ENCODE measurements at regions not wholly inside any gene's neighbourhood (a gene's known extent, or its start where the extent isn't known, plus 50 kb on each side); places are given as distances from the start of the nearest gene placed in this dataset.

DNA sequence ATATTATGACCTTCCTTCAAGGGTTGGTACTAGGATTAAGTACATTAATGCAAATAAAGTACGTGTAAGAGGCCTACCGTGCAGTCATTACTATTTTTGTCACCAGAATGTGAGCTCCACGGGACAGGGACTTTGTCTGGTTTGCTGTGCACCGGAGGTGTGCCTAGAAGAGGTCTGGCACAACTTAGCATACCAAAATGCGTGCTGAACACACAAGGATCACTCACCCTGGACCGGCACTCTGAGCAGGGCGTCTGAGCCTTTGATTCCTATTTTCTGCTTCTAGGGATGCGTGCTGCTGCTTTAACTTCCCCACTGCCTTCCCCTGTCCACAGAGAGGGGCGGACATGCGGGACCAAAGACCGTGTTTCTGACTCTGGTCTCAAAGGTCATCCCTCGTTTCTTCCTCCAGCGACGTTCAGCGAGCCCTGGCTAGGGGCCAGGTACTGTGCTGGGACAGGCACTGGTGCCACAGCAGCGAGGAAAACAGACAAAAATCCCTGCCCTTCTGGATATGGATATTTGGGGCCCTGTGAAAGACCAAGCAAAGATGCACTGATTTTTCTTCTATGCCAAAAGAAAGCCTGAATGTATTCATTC is 222.7 kb downstream of the BMP7 start:
- FAIRE-seq, result no peak

GRCh38 chr20:57047281-57048026 is 219.0 kb downstream of the BMP7 start:
- no peak for FAIRE-seq
- DNase-seq (ENCODE audit: insufficient read length, low spot score), result no peak

More for the DNA sequence above, 222.7 kb downstream of the BMP7 start:
- DNase-seq (ENCODE audit: insufficient read length, low spot score), result no peak

DNA sequence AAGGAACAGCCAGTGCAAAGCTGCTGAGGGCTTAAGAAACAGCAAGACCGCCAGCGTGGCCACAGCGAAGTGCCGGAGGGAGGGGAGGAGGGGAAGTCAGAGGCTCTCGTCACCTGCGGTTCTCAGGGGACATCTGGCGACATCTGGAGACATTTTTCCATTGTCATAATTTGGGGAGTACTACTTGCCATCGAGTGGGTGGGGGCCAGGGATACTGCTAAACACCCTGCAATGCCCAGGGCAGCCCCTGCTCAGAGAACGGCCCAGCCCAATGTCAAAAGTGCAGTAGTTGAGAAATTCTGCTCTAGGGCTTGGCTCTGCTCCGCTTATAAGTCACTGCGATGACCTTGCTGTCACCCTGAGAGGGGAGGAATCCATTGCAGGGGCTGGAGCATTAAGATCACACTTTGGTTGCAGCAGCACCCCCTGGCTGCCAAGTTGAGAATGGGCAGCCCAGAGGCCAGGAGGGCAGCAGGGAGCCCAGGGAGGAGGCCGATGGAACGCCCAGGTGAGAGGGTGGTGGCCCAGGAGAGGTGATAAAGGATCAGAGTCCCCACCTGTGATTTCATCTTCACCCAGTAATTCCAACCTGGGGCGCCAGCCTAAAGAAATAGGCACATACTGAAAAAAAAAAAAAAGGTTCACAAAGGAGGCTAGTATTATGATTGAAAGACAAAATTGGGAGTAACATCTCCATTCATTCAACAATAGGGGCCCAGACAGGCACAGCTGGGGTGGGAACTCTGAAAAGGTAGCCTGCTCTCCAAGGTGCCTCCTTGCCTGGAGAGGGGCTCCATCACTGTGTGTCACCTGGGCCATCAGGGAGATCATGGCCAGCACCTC is 218.2 kb downstream of the BMP7 start:
- DNase-seq (ENCODE audit: insufficient read length, low spot score) (peak; percentile 52), FAIRE-seq (peak; percentile 49)

DNA sequence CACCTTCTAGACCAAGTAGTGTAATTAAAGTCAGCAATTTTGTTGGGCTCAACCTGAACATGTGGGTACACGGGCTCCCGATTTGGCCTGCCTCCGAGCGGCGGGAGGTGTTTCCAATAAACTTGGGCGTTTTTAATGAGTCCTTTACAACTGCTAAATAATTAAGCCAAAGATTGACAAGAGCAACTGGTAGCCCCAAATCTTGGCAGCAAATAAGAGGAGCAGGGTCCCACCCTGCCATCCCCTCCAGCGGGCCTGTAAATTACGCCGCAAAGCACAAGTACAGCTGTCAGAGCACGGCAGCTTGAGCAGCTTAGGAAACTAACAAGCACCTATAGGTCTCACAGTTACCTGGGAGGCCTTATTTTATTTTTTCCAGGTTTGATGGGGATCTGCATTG is 217.1 kb downstream of the BMP7 start:
- FAIRE-seq, result no peak
- DNase-seq (ENCODE audit: insufficient read length, low spot score), result no peak

- FAIRE-seq (no peak), DNase-seq (ENCODE audit: insufficient read length, low spot score) (no peak)
Observed at GRCh38 chr20:57051096-57051495, 215.3 kb downstream of the BMP7 start.

DNA sequence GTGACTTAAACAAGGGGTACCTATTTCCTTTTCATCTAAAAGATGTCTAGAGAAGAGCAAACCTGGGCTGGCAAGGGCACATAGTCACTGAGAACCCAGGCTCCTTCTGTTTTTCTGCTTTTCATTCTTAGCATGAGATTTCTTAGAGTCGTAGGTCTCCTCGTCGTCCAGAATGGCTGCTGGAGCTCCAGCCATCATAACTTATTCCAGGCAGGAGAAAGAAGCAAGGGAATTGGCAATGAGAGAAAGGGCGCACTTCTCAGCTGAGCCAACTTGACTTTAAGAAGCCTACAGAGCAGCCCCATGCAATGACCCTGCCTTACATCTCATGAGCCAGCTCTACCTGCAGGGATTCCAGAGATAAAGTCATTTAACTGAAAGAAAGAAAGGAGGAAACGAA is 213.4 kb downstream of the BMP7 start:
- FAIRE-seq (no peak), DNase-seq (ENCODE audit: insufficient read length, low spot score) (no peak)

- FAIRE-seq, result no peak
- DNase-seq (ENCODE audit: insufficient read length, low spot score), result no peak
Observed at GRCh38 chr20:57053793-57054552, 212.5 kb downstream of the BMP7 start.

- no peak for FAIRE-seq
- DNase-seq (ENCODE audit: insufficient read length, low spot score), result no peak
Observed at GRCh38 chr20:57055345-57055744, 211.1 kb downstream of the BMP7 start.

DNA sequence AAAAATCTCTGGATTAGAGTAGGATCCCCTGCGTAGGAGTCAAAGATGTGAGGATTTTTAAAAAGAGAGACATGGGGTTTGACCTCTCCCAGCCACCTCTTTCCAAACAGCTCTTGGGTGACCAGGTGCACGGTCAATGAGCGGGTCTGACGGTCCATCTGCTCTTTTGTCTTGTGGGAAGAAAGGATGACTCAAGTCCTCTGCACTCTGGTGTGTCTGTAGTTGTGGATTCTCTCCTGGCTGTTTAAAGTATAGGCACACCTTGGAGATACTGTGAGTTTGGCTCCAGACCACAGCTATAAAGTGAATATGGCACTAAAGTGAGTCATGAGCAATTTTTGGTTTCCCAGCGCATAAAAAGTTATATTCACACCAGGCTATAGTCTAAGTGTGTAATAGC is 209.8 kb downstream of the BMP7 start:
- FAIRE-seq (no peak), DNase-seq (ENCODE audit: insufficient read length, low spot score) (no peak)

GRCh38 chr20:57059055-57059596 is 207.3 kb downstream of the BMP7 start:
- no peak for FAIRE-seq
- no peak for DNase-seq (ENCODE audit: insufficient read length, low spot score)

GRCh38 chr20:57060407-57061050 is 205.9 kb downstream of the BMP7 start:
- no peak for FAIRE-seq
- no peak for DNase-seq (ENCODE audit: insufficient read length, low spot score)

- DNase-seq (ENCODE audit: insufficient read length, low spot score) (no peak), FAIRE-seq (no peak)
Observed at GRCh38 chr20:57061051-57061900, 205.2 kb downstream of the BMP7 start.

- DNase-seq (ENCODE audit: insufficient read length, low spot score) (no peak), FAIRE-seq (no peak)
Observed at GRCh38 chr20:57062241-57062640, 204.2 kb downstream of the BMP7 start.

DNA sequence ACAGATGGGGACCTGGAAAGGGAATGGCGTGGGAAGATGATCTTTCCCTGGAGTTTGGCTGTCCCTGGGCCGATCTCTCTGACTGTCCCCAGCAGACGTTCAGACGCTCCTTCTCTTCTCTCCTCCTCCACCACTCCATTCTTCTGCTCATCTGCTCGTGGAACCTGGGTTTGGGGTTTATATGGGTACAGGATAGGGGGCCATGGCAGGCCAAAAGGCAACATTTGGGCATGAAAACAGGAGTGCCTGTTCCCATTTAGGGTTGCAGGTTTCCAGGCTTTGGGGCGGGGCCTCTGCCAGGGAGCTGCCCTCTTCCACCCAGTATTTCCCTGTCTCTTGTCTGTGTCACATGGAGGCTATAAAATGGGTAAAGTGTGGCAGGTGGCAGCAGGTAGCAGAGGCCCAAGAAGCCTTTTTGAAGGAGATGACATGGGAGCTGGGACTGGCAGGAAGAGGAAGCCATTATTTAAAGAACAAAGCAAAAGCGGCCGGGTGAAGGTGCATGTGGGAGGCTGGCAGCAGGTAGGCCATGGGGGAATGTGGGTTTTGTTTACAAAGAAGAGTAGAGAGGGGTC is 203.7 kb downstream of the BMP7 start:
- FAIRE-seq (no peak), DNase-seq (ENCODE audit: insufficient read length, low spot score) (no peak)

- no peak for FAIRE-seq
- no peak for DNase-seq (ENCODE audit: insufficient read length, low spot score)
Observed at GRCh38 chr20:57064836-57065235, 201.6 kb downstream of the BMP7 start.

GRCh38 chr20:57065646-57066045 is 200.8 kb downstream of the BMP7 start:
- FAIRE-seq (no peak), DNase-seq (ENCODE audit: insufficient read length, low spot score) (no peak)

- no peak for DNase-seq (ENCODE audit: insufficient read length, low spot score)
- FAIRE-seq, result no peak
Observed at GRCh38 chr20:57066126-57066900, 200.1 kb downstream of the BMP7 start.

DNA sequence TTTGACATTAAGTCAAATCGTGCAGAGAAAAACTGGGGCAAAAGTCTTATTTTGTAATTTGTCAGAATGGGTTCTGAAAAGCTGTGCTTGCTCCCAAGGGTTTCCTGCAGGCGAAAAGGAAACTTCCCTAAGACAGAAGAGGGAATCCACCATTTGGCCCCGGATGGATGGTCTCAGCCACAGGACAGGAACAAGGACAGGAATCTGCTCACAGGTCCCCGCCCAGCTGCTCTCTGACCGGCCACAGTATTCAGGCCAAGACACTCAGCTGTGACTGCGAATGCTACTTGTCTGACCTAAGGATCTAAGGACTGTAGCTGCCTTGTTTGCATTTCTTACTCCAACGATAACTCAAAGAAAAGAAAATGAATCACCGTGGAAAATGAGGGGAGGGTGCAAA is 197.0 kb downstream of the BMP7 start:
- FAIRE-seq, result no peak
- DNase-seq (ENCODE audit: insufficient read length, low spot score), result no peak
